GM23338 (cell line): ENCODE measurements at regions not wholly inside any gene's neighbourhood (a gene's known extent, or its start where the extent isn't known, plus 50 kb on each side); places are given as distances from the start of the nearest gene placed in this dataset.

Experiments
- ATAC-seq: fragments of 200-7000 bp; cut with Tn5 transposase; 3 replicates; pipeline ENCODE4 v1.9.1; 2020
- DNase-seq: peaks from one replicate; pipeline ENCODE4 v3.0.0-alpha.2; 2015; ENCODE audit warnings: low spot score
- H2AFZ ChIP-seq: fragments of 200-600 bp; sonication (generic); 2 replicates; pipeline ENCODE4 v1.8.0; 2016; ENCODE audit warnings: antibody characterized with exemption, mild to moderate bottlenecking, moderate library complexity
- H3F3A ChIP-seq: fragments of 200-600 bp; sonication (generic); replicated peaks from 2 replicates; pipeline ENCODE4 v1.8.0; 2017; ENCODE audit warnings: antibody characterized with exemption, mixed run types, low read depth
- H3K27ac ChIP-seq: fragments of 200-600 bp; sonication (generic); 2 replicates; pipeline ENCODE4 v1.6.1; 2016; ENCODE audit warnings: low read depth
- H3K27me3 ChIP-seq: fragments of 200-600 bp; sonication (generic); 2 replicates; pipeline ENCODE4 v1.8.0; 2016; ENCODE audit warnings: mild to moderate bottlenecking, mixed run types, moderate library complexity; ENCODE audit not compliant: insufficient read depth
- H3K36me3 ChIP-seq: fragments of 200-600 bp; sonication (generic); 2 replicates; pipeline ENCODE4 v1.8.0; 2016; ENCODE audit warnings: mild to moderate bottlenecking; ENCODE audit not compliant: insufficient read depth
- H3K4me1 ChIP-seq: fragments of 200-600 bp; sonication (generic); 2 replicates; pipeline ENCODE4 v1.8.0; 2016; ENCODE audit warnings: mild to moderate bottlenecking, moderate library complexity; ENCODE audit not compliant: insufficient read depth
- H3K4me2 ChIP-seq: fragments of 200-600 bp; sonication (generic); 2 replicates; pipeline ENCODE4 v1.7.1; 2017; ENCODE audit warnings: mixed run types
- H3K4me3 ChIP-seq: fragments of 200-600 bp; sonication (generic); 2 replicates; pipeline ENCODE4 v1.6.1; 2016; ENCODE audit warnings: mixed run types
- H3K79me2 ChIP-seq: fragments of 200-600 bp; sonication (generic); replicated peaks from 2 replicates; pipeline ENCODE4 v1.8.0; 2017; ENCODE audit warnings: mild to moderate bottlenecking; ENCODE audit not compliant: insufficient read depth
- H3K9me2 ChIP-seq: fragments of 200-600 bp; sonication (generic); 2 replicates; pipeline ENCODE4 v1.8.0; 2017; ENCODE audit not compliant: insufficient read depth
- H4K20me1 ChIP-seq: fragments of 200-600 bp; sonication (generic); replicated peaks from 2 replicates; pipeline ENCODE4 v1.8.0; 2017; ENCODE audit warnings: mild to moderate bottlenecking; ENCODE audit not compliant: insufficient read depth
- H3K27ac Mint-ChIP-seq: 2 replicates; pipeline ENCODE4 v1.8.0; 2020; ENCODE audit warnings: inconsistent platforms, mild to moderate bottlenecking, moderate library complexity, mixed read lengths
- H3K27me3 Mint-ChIP-seq: 3 replicates; pipeline ENCODE4 v1.8.0; 2022; ENCODE audit warnings: low read depth, mild to moderate bottlenecking, moderate library complexity, mixed read lengths, inconsistent platforms; ENCODE audit not compliant: insufficient read depth, poor library complexity
- H3K36me3 Mint-ChIP-seq: 3 replicates; pipeline ENCODE4 v1.8.0; 2021; ENCODE audit warnings: low read depth, mild to moderate bottlenecking, inconsistent platforms, moderate library complexity, mixed read lengths
- H3K4me1 Mint-ChIP-seq: 3 replicates; pipeline ENCODE4 v1.8.0; 2020; ENCODE audit warnings: mild to moderate bottlenecking, inconsistent platforms, mixed read lengths
- H3K4me3 Mint-ChIP-seq: 3 replicates; pipeline ENCODE4 v1.8.0; 2021; ENCODE audit warnings: moderate library complexity, mild to moderate bottlenecking, inconsistent platforms, mixed read lengths
- H3K9me3 Mint-ChIP-seq: 3 replicates; pipeline ENCODE4 v1.8.0; 2020; ENCODE audit warnings: moderate library complexity, mild to moderate bottlenecking, inconsistent platforms, mixed read lengths
- CREB1 ChIP-seq: fragments of 250-450 bp; sonication (Bioruptor Pico); IDR thresholded peaks from 2 replicates; pipeline ENCODE4 v1.5.0; 2020; ENCODE audit warnings: low read depth, mild to moderate bottlenecking, moderate library complexity
- CTCF ChIP-seq, 2 experiments: fragments of 200-600 bp in 1 of 2; sonication (generic) in 1 of 2; conservative IDR thresholded peaks; 2 replicates each; pipeline versions ENCODE4 v1.5.1 to v1.6.1; 2016 to 2017; ENCODE audit warnings: antibody characterized with exemption in 2 of 2, low read depth in 2 of 2, mild to moderate bottlenecking in 2 of 2, moderate library complexity in 1 of 2
- EZH2 ChIP-seq: fragments of 200-600 bp; sonication (generic); IDR thresholded peaks from one replicate; pipeline ENCODE4 v1.8.0; 2017; ENCODE audit warnings: antibody characterized with exemption, mild to moderate bottlenecking, low read depth; ENCODE audit not compliant: unreplicated experiment
- EZH2phosphoT487 ChIP-seq: fragments of 200-600 bp; sonication (generic); IDR thresholded peaks from one replicate; pipeline ENCODE4 v1.8.1; 2018; ENCODE audit warnings: antibody characterized with exemption; ENCODE audit not compliant: unreplicated experiment
- REST ChIP-seq: IDR thresholded peaks from one replicate; pipeline ENCODE4 v1.6.1; 2018; ENCODE audit warnings: antibody characterized with exemption; ENCODE audit not compliant: unreplicated experiment
- ZNF114 ChIP-seq: fragments of 250-450 bp; sonication (Bioruptor Pico); IDR thresholded peaks from 2 replicates; pipeline ENCODE4 v1.5.0; 2020; ENCODE audit warnings: mild to moderate bottlenecking, moderate library complexity
- ZNF331 ChIP-seq: fragments of 250-450 bp; sonication (Bioruptor Pico); IDR thresholded peaks from 2 replicates; pipeline ENCODE4 v1.5.0; 2020; ENCODE audit warnings: low read depth, mild to moderate bottlenecking, moderate library complexity
- TF ChIP-seq, protein P1 (sequence below): IDR thresholded peaks from 2 replicates; pipeline ENCODE4 v1.6.1; 2016; ENCODE audit warnings: antibody characterized with exemption

DNA sequence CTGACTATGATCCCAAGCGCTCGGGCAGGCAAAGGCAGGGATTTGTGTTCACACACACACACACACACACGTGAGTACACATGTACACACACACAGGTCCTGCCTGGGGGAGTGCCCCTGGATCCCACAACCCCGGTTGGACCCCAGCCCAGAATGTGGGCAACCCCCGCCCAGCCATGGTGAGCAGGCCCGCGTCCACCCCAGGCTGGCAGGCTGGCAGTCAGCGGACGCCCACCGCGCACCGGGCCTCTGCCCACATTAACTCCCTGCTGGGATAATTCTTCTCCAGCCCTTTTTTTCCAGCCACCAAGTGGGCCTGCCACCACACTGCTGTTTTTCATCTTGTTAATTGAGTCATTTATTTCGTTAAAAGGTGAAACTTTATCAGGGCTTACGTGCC, 256.2 kb downstream of the BCL11B start (continued):
- no peak for TF ChIP-seq EZH2
- TF ChIP-seq, protein P1, sequence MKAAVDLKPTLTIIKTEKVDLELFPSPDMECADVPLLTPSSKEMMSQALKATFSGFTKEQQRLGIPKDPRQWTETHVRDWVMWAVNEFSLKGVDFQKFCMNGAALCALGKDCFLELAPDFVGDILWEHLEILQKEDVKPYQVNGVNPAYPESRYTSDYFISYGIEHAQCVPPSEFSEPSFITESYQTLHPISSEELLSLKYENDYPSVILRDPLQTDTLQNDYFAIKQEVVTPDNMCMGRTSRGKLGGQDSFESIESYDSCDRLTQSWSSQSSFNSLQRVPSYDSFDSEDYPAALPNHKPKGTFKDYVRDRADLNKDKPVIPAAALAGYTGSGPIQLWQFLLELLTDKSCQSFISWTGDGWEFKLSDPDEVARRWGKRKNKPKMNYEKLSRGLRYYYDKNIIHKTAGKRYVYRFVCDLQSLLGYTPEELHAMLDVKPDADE = no peak
- no peak for TF ChIP-seq CTCF (conservative IDR thresholded peaks at IDR 0.05; ENCODE audit: low read depth in 2 of 2)

- Mint-ChIP-seq H3K4me1 (no peaks in the 10 kb centered on the region; the same call in 2 of the 3 replicates), H3K9me3 (peaks cover 14% of the 10 kb centered on the region), H3K4me3 (no peak overlapping the region), H3K36me3 (peaks cover 7% of the 10 kb centered on the region; the same call in 2 of the 3 replicates), H3K27me3 (no peaks in the 10 kb centered on the region), H3K27ac (no peak overlapping the region)
- Histone ChIP-seq H3F3A (no peaks in the 10 kb centered on the region), H3K4me3 (no peak overlapping the region), H3K36me3 (no peaks in the 10 kb centered on the region), H3K27me3 (no peaks in the 10 kb centered on the region), H3K9me2 (peaks cover 7% of the 10 kb centered on the region), H3K4me2 (no peak overlapping the region), H2AFZ (no peak overlapping the region), H3K27ac (no peak overlapping the region), H4K20me1 (no peaks in the 10 kb centered on the region), H3K79me2 (no peaks in the 10 kb centered on the region), H3K4me1 (no peaks in the 10 kb centered on the region)
- ATAC-seq = no peak
- TF ChIP-seq, protein P1 = no peak
- TF ChIP-seq ZNF331 (no peak), EZH2 (no peak), CREB1 (CRISPR knock-in tag) (no peak)
- no peak for DNase-seq
These were observed 248.6 kb downstream of the BCL11B start for GRCh38 chr14:99023371-99023770.

GRCh38 chr14:99024926-99025325, 247.1 kb downstream of the BCL11B start:
- H3K36me3 ChIP-seq = no peaks in the 10 kb centered on the region
- H3K79me2 ChIP-seq = no peaks in the 10 kb centered on the region
- H3K4me2 ChIP-seq = no peak overlapping the region
- H3K9me2 ChIP-seq = peaks cover 7% of the 10 kb centered on the region
- Mint-ChIP-seq H3K27ac (no peak overlapping the region), H3K4me3 (no peak overlapping the region), H3K36me3 (peaks cover 7% of the 10 kb centered on the region; the same call in 2 of the 3 replicates), H3K9me3 (peaks cover 3% of the 10 kb centered on the region; the same call in 1 of the 3 replicates), H3K27me3 (peaks cover 3% of the 10 kb centered on the region), H3K4me1 (no peaks in the 10 kb centered on the region; the same call in 2 of the 3 replicates)
- H2AFZ ChIP-seq = no peak overlapping the region
- H3K4me3 ChIP-seq = no peak overlapping the region
- no peaks in the 10 kb centered on the region for H4K20me1 ChIP-seq
- H3F3A ChIP-seq = no peaks in the 10 kb centered on the region
- ATAC-seq (no peak), DNase-seq (no peak)
- H3K27ac ChIP-seq = no peak overlapping the region
- no peaks in the 10 kb centered on the region for H3K4me1 ChIP-seq
- H3K27me3 ChIP-seq = no peaks in the 10 kb centered on the region
- TF ChIP-seq EZH2 (no peak), EZH2phosphoT487 (no peak), ZNF114 (CRISPR knock-in tag) (no peak), REST (no peak)
